ENCODE measurements at regions not wholly inside any gene's neighbourhood (a gene's known extent, or its start where the extent isn't known, plus 50 kb on each side); places are given as distances from the start of the nearest gene placed in this dataset.

GRCh38 chr5:74316064-74316603 is 324.4 kb downstream of the ENC1 start:
- DNase-seq (ENCODE audit: low spot score) = peak; percentile 90

DNA sequence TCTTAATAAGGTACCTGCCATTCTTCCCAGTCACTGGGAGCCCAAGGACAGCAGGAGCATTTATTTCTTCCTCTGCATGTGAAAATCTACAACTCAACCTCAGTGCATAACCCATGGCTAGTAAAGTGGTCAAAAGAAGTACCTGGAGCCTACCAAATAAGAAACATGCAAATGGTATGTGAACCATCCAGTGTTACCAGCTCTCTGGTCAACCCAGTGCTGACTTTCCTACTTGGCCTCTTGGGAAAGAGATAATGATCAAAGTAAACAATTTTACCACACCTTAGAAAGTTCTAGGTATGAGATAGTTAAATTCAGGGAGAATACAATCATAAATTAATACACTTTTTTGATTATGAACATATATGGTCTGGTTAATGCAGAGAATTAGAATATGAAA is 325.6 kb downstream of the ENC1 start:
- no peak for DNase-seq (ENCODE audit: low spot score)

GRCh38 chr5:74313896-74314295 is 326.6 kb downstream of the ENC1 start:
- DNase-seq (ENCODE audit: low spot score) = no peak

- DNase-seq (ENCODE audit: low spot score) = no peak
Observed at GRCh38 chr5:74312746-74313145, 327.8 kb downstream of the ENC1 start.

DNA sequence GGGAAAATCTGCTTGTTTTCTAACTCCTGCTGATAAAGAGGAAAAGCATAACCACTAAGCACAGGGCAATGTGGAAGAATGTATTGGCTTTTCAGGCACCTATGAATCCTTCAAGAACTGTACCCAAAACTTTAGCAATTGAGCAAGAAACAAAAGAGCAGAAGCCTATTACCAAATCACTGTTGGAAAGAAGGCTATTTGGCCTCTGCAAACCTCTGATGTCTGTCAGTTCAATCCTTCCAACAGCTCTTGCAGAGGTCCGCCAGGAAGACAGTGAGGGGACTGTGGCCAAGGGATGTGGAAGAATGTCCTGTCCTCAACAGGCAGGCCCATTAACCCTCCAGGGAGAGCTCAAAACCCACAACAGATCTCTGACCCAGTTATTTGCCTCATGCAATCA is 328.6 kb downstream of the ENC1 start:
- no peak for DNase-seq (ENCODE audit: low spot score)

- DNase-seq (ENCODE audit: low spot score) = no peak
Observed at GRCh38 chr5:74310997-74311930, 329.3 kb downstream of the ENC1 start.

GRCh38 chr5:74310386-74310785 is 330.1 kb downstream of the ENC1 start:
- no peak for DNase-seq (ENCODE audit: low spot score)

- DNase-seq (ENCODE audit: low spot score) = no peak
Observed at GRCh38 chr5:74309050-74309449, 331.5 kb downstream of the ENC1 start.

GRCh38 chr5:74306845-74307244 is 333.7 kb downstream of the ENC1 start:
- no peak for DNase-seq (ENCODE audit: low spot score)

DNA sequence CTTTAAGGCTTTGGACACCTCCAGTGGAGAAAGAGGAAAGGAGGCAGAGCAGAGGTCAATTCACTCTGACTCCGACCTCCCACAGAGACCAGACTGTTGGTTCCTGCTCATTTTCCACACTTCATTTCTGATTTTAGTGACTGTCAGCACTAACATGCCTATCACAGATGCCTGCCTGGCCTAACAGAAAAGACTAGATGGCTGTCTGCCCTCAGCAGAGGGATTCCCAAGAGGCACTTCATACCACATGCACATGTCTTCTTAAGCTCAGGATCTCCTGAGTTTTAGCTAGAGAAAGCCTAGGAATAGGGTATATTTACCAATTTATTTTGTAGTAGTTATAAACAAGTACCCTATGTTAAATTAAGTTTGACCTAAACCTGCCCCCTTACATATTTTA is 336.0 kb downstream of the ENC1 start:
- DNase-seq (ENCODE audit: low spot score) = no peak

- DNase-seq (ENCODE audit: low spot score) = no peak
Observed at GRCh38 chr5:74303578-74303977, 336.9 kb downstream of the ENC1 start.

GRCh38 chr5:74301576-74301975 is 339.0 kb downstream of the ENC1 start:
- no peak for DNase-seq (ENCODE audit: low spot score)

GRCh38 chr5:74300808-74301389 is 339.6 kb downstream of the ENC1 start:
- DNase-seq (ENCODE audit: low spot score) = no peak

DNA sequence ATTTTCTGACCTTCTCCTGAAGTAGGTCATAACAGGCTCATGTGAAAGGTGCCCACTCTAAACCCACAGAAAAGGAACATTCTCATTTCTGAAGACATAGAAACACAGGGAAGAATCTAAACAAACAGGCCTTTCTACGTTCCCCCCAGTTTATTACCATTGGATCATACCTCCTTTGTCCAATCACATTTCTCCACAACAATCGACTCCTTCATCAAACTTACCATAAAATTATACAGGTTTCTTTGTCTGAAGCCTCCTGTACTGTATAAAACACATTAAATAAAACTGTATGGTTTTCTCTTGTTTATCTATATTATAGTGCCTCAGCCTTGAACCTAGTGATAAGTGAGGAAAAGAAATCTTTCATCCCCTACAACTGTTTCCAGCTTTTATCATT is 340.7 kb downstream of the ENC1 start:
- DNase-seq (ENCODE audit: low spot score) = no peak

DNA sequence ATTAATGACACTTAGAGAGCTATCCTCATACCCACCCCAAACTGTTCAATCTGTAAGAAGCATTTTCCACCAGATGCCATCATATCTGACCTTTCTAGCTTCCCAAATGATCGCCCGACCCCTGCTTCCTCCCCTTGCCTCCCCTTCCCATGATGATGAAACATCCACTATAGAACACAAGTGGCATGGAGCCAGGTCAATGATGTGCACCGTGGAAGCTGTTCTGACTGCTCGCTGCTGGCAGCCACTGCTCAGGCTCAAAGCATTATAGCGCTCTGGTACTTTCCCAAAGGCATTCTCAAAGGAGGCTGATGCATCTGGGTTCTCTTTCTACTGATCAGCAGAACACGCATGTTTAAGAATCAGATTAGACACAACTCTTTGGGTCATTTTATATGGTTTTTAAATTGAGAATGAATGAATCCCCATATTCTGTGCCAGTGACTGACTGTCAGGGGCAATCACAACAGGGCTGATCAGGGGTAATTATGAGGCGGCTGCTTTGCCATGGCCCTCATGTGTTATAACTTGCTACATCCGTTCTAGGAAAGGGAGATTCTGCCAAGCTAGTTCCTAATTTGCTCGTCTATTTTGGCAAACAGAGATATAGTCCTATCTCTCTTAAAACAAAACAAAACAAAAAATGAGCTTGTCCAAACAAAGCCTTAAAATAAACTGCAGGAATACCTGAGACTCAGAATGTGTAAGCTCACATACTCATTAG is 343.7 kb downstream of the ENC1 start:
- DNase-seq (ENCODE audit: low spot score) = peak; percentile 21

DNA sequence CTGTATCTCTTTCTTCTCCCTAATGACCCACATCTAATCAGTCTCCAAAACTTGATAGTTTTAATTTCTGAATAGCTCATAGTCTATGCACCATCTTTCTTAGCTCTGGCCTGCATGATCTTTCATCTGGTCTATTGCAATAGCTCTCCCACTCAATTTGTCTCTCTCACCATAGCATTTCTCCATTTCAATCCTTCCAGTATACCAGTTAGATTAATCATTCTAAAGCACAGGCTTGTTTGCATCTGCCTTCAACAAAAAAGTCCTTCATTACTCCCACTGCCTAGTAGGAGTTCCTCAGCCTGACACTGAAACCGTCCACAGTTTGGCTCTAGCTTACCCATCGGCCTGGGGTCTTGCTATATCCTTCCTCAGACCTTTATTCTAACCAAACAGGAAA is 344.9 kb downstream of the ENC1 start:
- DNase-seq (ENCODE audit: low spot score) = no peak

- no peak for DNase-seq (ENCODE audit: low spot score)
Observed at GRCh38 chr5:74295141-74295540, 345.4 kb downstream of the ENC1 start.

- no peak for DNase-seq (ENCODE audit: low spot score)
Observed at GRCh38 chr5:74294231-74294705, 346.3 kb downstream of the ENC1 start.

GRCh38 chr5:74293182-74293581 is 347.3 kb downstream of the ENC1 start:
- no peak for DNase-seq (ENCODE audit: low spot score)

- DNase-seq (ENCODE audit: low spot score) = no peak
Observed at GRCh38 chr5:74290634-74291241, 349.8 kb downstream of the ENC1 start.

- DNase-seq (ENCODE audit: low spot score) = no peak
Observed at GRCh38 chr5:74289691-74290090, 350.8 kb downstream of the ENC1 start.

DNA sequence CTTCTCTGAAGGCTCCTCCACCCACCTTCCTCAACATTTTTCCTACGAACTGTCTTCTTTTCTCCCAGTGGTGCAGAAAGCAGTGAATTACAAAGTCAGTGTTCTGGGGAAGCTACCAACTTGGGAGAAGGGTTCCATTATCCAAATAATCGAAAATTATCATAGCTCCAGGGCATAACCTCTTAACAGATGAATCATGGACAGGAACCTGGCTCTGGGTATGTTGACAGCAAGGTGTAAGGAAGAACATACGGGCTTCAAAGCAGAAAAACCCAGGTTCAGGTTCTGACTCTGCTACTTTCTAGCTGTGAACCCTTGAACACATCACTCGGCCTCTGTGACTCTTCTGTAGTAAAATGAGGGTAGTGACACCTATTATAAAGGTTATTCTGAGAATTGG is 351.3 kb downstream of the ENC1 start:
- DNase-seq (ENCODE audit: low spot score) = no peak

Measured in AG20443 (cell line).